Activated T-cell treated with anti-CD3 and anti-CD28 coated beads, Interleukin-2, amount 50 U/mL, for 72 hours (primary cell): ENCODE measurements at regions not wholly inside any gene's neighbourhood (a gene's known extent, or its start where the extent isn't known, plus 50 kb on each side); places are given as distances from the start of the nearest gene placed in this dataset.
"Not testable (repeated sequence)": the region's sequence is repeated elsewhere in the genome, so short reads cannot be mapped to it uniquely, and the experiment has no call there.

Experiments used
- ATAC-seq, 2 donors: fragments of 150-1000 bp; cut with Tn5 transposase; replicated peaks in 1 of 2; 2 replicates each; pipeline ENCODE4 v1.10.0; 2021; ENCODE audit warnings: moderate library complexity in 2 of 2, mild to moderate bottlenecking in 1 of 2
- DNase-seq, 2 donors: peaks; one replicate each; pipeline ENCODE4 v3.0.0; 2021 to 2022; ENCODE audit warnings: mixed read lengths in 1 of 2
- H3K27ac Mint-ChIP-seq: one replicate; pipeline ENCODE4 v1.8.0; 2022; ENCODE audit warnings: mild to moderate bottlenecking, moderate library complexity, mixed read lengths
- H3K27me3 Mint-ChIP-seq: one replicate; pipeline ENCODE4 v1.8.0; 2022; ENCODE audit warnings: low read depth, mixed read lengths
- H3K36me3 Mint-ChIP-seq, 2 donors: one replicate each; pipeline ENCODE4 v1.8.0; 2022; ENCODE audit warnings: mixed read lengths in 2 of 2, mild to moderate bottlenecking in 1 of 2; ENCODE audit not compliant: insufficient read depth in 2 of 2
- H3K4me1 Mint-ChIP-seq: one replicate; pipeline ENCODE4 v1.8.0; 2022; ENCODE audit warnings: low read depth, mixed read lengths
- H3K4me3 Mint-ChIP-seq, 2 donors: one replicate each; pipeline ENCODE4 v1.8.0; 2022; ENCODE audit warnings: mild to moderate bottlenecking in 2 of 2, mixed read lengths in 2 of 2, moderate library complexity in 2 of 2
- H3K9me3 Mint-ChIP-seq, 2 donors: one replicate each; pipeline ENCODE4 v1.8.0; 2022; ENCODE audit warnings: mixed read lengths in 2 of 2

GRCh38 chr12:4161718-4162117, 111.8 kb upstream of the CCND2 start:
- peaks cover 0 to 6% of the 10 kb centered on the region in 2 donors for H3K9me3 Mint-ChIP-seq
- H3K4me1 Mint-ChIP-seq, result peaks cover 75% of the 10 kb centered on the region
- peak overlapping the region; percentile 2 for H3K27ac Mint-ChIP-seq
- ATAC-seq (no peak), DNase-seq (no peak)
- peak overlapping the region; percentile 4 to 11 for H3K4me3 Mint-ChIP-seq
- peaks cover 7% of the 10 kb centered on the region in 2 donors for H3K36me3 Mint-ChIP-seq
- no peaks in the 10 kb centered on the region for H3K27me3 Mint-ChIP-seq

GRCh38 chr12:4160314-4161040, 113.1 kb upstream of the CCND2 start:
- Mint-ChIP-seq H3K27me3 (no peaks in the 10 kb centered on the region), H3K27ac (peak overlapping the region; percentile 63), H3K36me3 (peaks cover 9 to 10% of the 10 kb centered on the region in 2 donors), H3K4me1 (peaks cover 84% of the 10 kb centered on the region), H3K9me3 (peaks cover 2 to 8% of the 10 kb centered on the region in 2 donors), H3K4me3 (peak overlapping the region; percentile 50 to 71)
- ATAC-seq, result peak; percentile 78 to 83
- no peak for DNase-seq

- Mint-ChIP-seq H3K27ac (peak overlapping the region; percentile 57), H3K27me3 (no peaks in the 10 kb centered on the region), H3K9me3 (peaks cover 2 to 8% of the 10 kb centered on the region in 2 donors), H3K4me3 (peak overlapping the region; percentile 50 to 71), H3K36me3 (peaks cover 9 to 10% of the 10 kb centered on the region in 2 donors), H3K4me1 (peaks cover 84% of the 10 kb centered on the region)
- no peak for DNase-seq
- peak in 1 of 2 donors; percentile 3 for ATAC-seq
Observed at GRCh38 chr12:4159851-4160250, 113.7 kb upstream of the CCND2 start.

- peak overlapping the region; percentile 86 for H3K27ac Mint-ChIP-seq
- peaks cover 89% of the 10 kb centered on the region for H3K4me1 Mint-ChIP-seq
- peaks cover 9 to 10% of the 10 kb centered on the region in 2 donors for H3K36me3 Mint-ChIP-seq
- H3K4me3 Mint-ChIP-seq, result peak overlapping the region; percentile 52 to 69
- no peak for DNase-seq
- H3K9me3 Mint-ChIP-seq, result peaks cover 2 to 8% of the 10 kb centered on the region in 2 donors
- ATAC-seq, result no peak
- no peaks in the 10 kb centered on the region for H3K27me3 Mint-ChIP-seq
Observed at GRCh38 chr12:4158306-4158705, 115.3 kb upstream of the CCND2 start.

- Mint-ChIP-seq H3K36me3 (peaks cover 8 to 10% of the 10 kb centered on the region in 2 donors), H3K4me3 (peak overlapping the region in 1 of 2 donors; percentile 5), H3K27me3 (no peaks in the 10 kb centered on the region), H3K4me1 (peaks cover 100% of the 10 kb centered on the region), H3K9me3 (peaks cover 2 to 8% of the 10 kb centered on the region in 2 donors), H3K27ac (no peak overlapping the region)
- ATAC-seq (no peak), DNase-seq (no peak)
Observed at GRCh38 chr12:4157122-4157521, 116.4 kb upstream of the CCND2 start.

DNA sequence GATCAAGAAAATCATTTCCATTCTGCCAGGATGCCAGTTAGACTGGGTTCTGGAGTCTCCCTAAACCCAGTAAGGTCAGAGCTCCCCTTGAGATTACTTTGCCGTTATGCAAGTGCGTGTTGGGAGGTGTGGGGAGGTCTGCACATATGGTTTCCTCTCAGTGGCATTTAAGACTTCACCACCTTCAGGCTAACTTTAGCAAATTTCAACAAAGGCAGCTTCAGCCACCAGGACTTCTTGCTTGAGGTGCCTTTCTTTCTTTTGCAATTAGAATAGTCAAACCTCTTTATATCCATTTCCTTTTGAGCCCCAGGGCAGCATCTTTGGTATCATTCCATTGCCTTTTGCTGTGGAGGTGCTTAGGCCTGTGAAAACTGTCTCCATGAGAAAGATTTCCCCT, 117.2 kb upstream of the CCND2 start:
- peaks cover 3 to 4% of the 10 kb centered on the region in 2 donors for H3K9me3 Mint-ChIP-seq
- peaks cover 3 to 5% of the 10 kb centered on the region in 2 donors for H3K36me3 Mint-ChIP-seq
- H3K27me3 Mint-ChIP-seq, result no peaks in the 10 kb centered on the region
- H3K4me3 Mint-ChIP-seq, result no peak overlapping the region
- peak in 1 of 2 donors; percentile 4 for DNase-seq
- peaks cover 100% of the 10 kb centered on the region for H3K4me1 Mint-ChIP-seq
- no peak for ATAC-seq
- H3K27ac Mint-ChIP-seq, result peak overlapping the region; percentile 93

DNA sequence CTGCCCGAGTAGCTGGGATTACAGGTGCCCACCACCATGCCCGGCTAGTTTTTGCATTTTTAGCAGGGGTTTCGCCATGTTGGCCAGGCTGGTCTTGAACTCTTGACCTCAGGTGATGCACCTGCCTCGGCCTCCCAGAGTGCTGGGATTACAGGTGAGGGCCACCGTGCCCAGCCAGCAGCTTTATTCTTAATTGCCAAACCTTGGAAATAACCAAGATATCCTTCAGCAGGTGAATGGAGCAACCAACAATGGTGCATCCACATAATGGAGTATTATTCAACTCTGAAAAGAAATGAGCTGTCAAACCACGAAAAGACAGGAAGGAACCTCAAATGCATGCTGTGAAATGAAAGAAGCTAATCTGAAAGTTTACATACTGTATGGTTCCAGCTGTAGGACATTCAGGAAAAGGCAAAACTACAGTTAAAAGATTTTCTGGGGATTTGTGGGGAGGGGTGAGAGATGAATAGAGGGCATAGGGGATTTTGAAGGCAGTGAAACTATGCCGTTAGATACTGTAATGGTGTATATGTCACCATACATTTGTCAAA, 118.8 kb upstream of the CCND2 start:
- ATAC-seq (peak; percentile 10 to 18), DNase-seq (peak in 1 of 2 donors; percentile 15)
- Mint-ChIP-seq H3K36me3 (peaks cover 7 to 8% of the 10 kb centered on the region in 2 donors), H3K4me3 (peak overlapping the region; percentile 20 to 24), H3K27me3 (no peaks in the 10 kb centered on the region), H3K9me3 (peaks cover 6% of the 10 kb centered on the region in 2 donors), H3K27ac (peak overlapping the region; percentile 5), H3K4me1 (peaks cover 100% of the 10 kb centered on the region)

GRCh38 chr12:4153343-4153892, 120.1 kb upstream of the CCND2 start:
- ATAC-seq (peak; percentile 84 to 91), DNase-seq (peak; percentile 71 to 79)
- H3K9me3 Mint-ChIP-seq, result peaks cover 6% of the 10 kb centered on the region in 2 donors
- H3K27me3 Mint-ChIP-seq, result no peaks in the 10 kb centered on the region
- H3K36me3 Mint-ChIP-seq, result peaks cover 7 to 8% of the 10 kb centered on the region in 2 donors
- H3K4me1 Mint-ChIP-seq, result peaks cover 99% of the 10 kb centered on the region
- peak overlapping the region; percentile 87 for H3K27ac Mint-ChIP-seq
- peak overlapping the region; percentile 64 to 72 for H3K4me3 Mint-ChIP-seq

- Mint-ChIP-seq H3K27ac (peak overlapping the region; percentile 87), H3K36me3 (peaks cover 7 to 8% of the 10 kb centered on the region in 2 donors), H3K9me3 (peaks cover 6% of the 10 kb centered on the region in 2 donors), H3K4me3 (peak overlapping the region; percentile 64 to 72), H3K4me1 (peaks cover 99% of the 10 kb centered on the region), H3K27me3 (no peaks in the 10 kb centered on the region)
- peak in 1 of 2 donors; percentile 1 for DNase-seq
- ATAC-seq, result peak; percentile 26 to 38
Observed at GRCh38 chr12:4152145-4152795, 121.3 kb upstream of the CCND2 start.

DNA sequence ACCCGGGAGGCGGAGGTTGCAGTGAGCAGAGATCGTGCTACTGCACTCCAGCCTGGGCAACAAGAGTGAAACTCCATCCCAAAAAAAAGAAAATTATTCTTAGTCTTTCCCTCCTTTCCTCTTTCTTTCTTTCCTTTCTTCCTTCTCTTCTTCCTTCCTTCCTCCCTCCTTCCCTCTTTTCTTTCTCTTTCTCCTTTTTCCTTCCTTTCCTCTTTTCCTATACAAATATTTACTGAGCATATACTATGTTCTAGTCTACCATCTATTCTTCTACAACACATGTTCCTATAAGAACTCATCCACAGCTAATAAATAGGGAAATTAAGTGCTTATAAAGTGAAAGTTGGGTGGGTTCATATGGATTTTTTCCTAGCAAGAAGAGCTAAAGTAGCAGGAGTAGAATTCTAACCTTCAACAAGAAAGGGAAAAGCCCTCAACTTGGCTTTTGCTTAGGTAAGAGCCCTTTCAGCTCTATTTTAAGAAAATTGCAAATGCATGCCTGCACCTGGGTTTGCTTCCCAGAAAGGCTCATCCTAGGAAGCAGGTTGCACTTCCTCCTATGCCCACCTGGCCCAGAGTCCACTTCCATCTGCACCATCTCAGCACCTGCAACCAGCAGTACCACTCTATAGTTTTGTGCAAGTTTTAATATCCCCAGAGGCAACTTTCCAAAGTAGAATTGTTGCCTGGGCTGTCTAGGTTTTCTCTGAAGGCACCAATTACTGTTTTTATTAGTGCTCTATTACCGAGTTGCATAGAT, 122.0 kb upstream of the CCND2 start:
- ATAC-seq, result no peak
- no peaks in the 10 kb centered on the region for H3K27me3 Mint-ChIP-seq
- H3K4me3 Mint-ChIP-seq, result peak overlapping the region; percentile 64 to 72
- peaks cover 6% of the 10 kb centered on the region in 2 donors for H3K9me3 Mint-ChIP-seq
- DNase-seq, result peak in 1 of 2 donors; percentile 0
- peaks cover 7 to 8% of the 10 kb centered on the region in 2 donors for H3K36me3 Mint-ChIP-seq
- H3K27ac Mint-ChIP-seq, result peak overlapping the region; percentile 87
- peaks cover 99% of the 10 kb centered on the region for H3K4me1 Mint-ChIP-seq

- peaks cover 99% of the 10 kb centered on the region for H3K4me1 Mint-ChIP-seq
- DNase-seq, result peak in 1 of 2 donors; percentile 0
- not testable (repeated sequence) for ATAC-seq
Observed at GRCh38 chr12:4150355-4150754, 123.2 kb upstream of the CCND2 start.

GRCh38 chr12:4148418-4149056, 125.0 kb upstream of the CCND2 start:
- DNase-seq (peak; percentile 67 to 72), ATAC-seq (no peak)
- Mint-ChIP-seq H3K36me3 (peaks cover 6 to 7% of the 10 kb centered on the region in 2 donors), H3K4me3 (peak overlapping the region; percentile 56 to 57), H3K27me3 (no peaks in the 10 kb centered on the region), H3K9me3 (peaks cover 5% of the 10 kb centered on the region in 2 donors), H3K4me1 (peaks cover 99% of the 10 kb centered on the region), H3K27ac (peak overlapping the region; percentile 92)

More at GRCh38 chr12:4150355-4150754, 123.2 kb upstream of the CCND2 start:
- not testable (repeated sequence) for H3K27me3 Mint-ChIP-seq, H3K4me3 Mint-ChIP-seq, H3K36me3 Mint-ChIP-seq, H3K9me3 Mint-ChIP-seq
- H3K27ac Mint-ChIP-seq, result peak overlapping the region; percentile 57
